ENCODE measurements at regions not wholly inside any gene's neighbourhood (a gene's known extent, or its start where the extent isn't known, plus 50 kb on each side); places are given as distances from the start of the nearest gene placed in this dataset.

DNA sequence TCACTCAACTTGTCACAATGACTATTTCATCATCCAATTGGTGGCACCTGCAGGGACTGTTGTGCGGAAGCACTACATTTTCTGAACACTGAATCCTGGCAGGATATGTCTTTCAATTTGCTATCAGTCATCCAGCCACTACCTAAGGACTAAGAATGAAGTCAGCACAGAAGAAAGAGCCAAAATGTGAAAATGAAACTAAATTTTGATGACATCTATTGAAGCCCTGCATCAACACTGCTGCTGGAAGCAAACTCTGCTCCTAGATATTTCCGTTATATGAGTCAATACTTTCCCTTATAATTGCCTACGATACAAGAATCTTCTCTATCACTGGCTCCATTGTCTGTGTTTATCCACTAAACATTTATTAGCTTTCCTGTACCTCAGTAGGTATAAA, 917.9 kb downstream of the RAPGEF2 start:
- Histone ChIP-seq H3K9me3 (no peaks in the 10 kb centered on the region), H3K36me3 (no peaks in the 10 kb centered on the region), H3K4me1 (no peaks in the 10 kb centered on the region), H3K27me3 (no peaks in the 10 kb centered on the region), H3K4me3 (no peak overlapping the region), H3K27ac (replicated peaks in 1 of 4) (no peak overlapping the region)
- intact Hi-C loops (cut with DNase I): no loop called here
- TF ChIP-seq POLR2A (IDR thresholded peaks at IDR 0.05; ENCODE audit: low read depth) (no peak), CTCF (IDR thresholded peaks at IDR 0.05) (no peak), POLR2AphosphoS5 (IDR thresholded peaks at IDR 0.05) (no peak)
- no peak for DNase-seq (ENCODE audit: extremely low spot score)
- WGBS: 90% methylated on average over 3 of the region's 3 CpGs

GRCh38 chr4:160021870-160022269, 919.0 kb downstream of the RAPGEF2 start:
- intact Hi-C loops (cut with DNase I): no loop called here
- no peaks in the 10 kb centered on the region for H3K27me3 ChIP-seq
- H3K4me3 ChIP-seq: no peak overlapping the region
- no peak overlapping the region for H3K27ac ChIP-seq (replicated peaks in 1 of 4)
- TF ChIP-seq POLR2A (IDR thresholded peaks at IDR 0.05; ENCODE audit: low read depth) (no peak), POLR2AphosphoS5 (IDR thresholded peaks at IDR 0.05) (no peak), CTCF (IDR thresholded peaks at IDR 0.05) (no peak), EP300 (IDR thresholded peaks at IDR 0.05) (no peak)
- no peak for DNase-seq (ENCODE audit: extremely low spot score)
- no peaks in the 10 kb centered on the region for H3K36me3 ChIP-seq
- 88% methylated on average over 1 of the region's 1 CpG for WGBS
- H3K9me3 ChIP-seq: no peaks in the 10 kb centered on the region
- no peaks in the 10 kb centered on the region for H3K4me1 ChIP-seq

- intact Hi-C loops (cut with DNase I): no loop called here
- DNase-seq (ENCODE audit: extremely low spot score): no peak
- TF ChIP-seq POLR2AphosphoS5 (IDR thresholded peaks at IDR 0.05): no peak
- no peak for TF ChIP-seq EP300 (IDR thresholded peaks at IDR 0.05)
- no peak for TF ChIP-seq POLR2A (IDR thresholded peaks at IDR 0.05; ENCODE audit: low read depth)
- no peak for TF ChIP-seq CTCF (IDR thresholded peaks at IDR 0.05)
- Histone ChIP-seq H3K27me3 (no peaks in the 10 kb centered on the region), H3K9me3 (no peaks in the 10 kb centered on the region), H3K4me3 (no peak overlapping the region), H3K36me3 (no peaks in the 10 kb centered on the region), H3K4me1 (no peaks in the 10 kb centered on the region), H3K27ac (replicated peaks in 1 of 4) (no peak overlapping the region)
- 75% methylated on average over 2 of the region's 2 CpGs for WGBS
Measured at GRCh38 chr4:160026721-160027120, 923.8 kb downstream of the RAPGEF2 start.

- no peaks in the 10 kb centered on the region for H3K36me3 ChIP-seq
- intact Hi-C loops (cut with DNase I): no loop called here
- no peaks in the 10 kb centered on the region for H3K4me1 ChIP-seq
- no peak overlapping the region for H3K4me3 ChIP-seq
- DNase-seq (ENCODE audit: extremely low spot score): no peak
- TF ChIP-seq EP300 (IDR thresholded peaks at IDR 0.05): no peak
- TF ChIP-seq POLR2AphosphoS5 (IDR thresholded peaks at IDR 0.05): no peak
- TF ChIP-seq CTCF (IDR thresholded peaks at IDR 0.05): no peak
- no peak for TF ChIP-seq POLR2A (IDR thresholded peaks at IDR 0.05; ENCODE audit: low read depth)
- peaks cover 0 to 3% (median 0%) of the 10 kb centered on the region in 4 donors for H3K9me3 ChIP-seq
- no peak overlapping the region for H3K27ac ChIP-seq (replicated peaks in 1 of 4)
- no peaks in the 10 kb centered on the region for H3K27me3 ChIP-seq
Measured at GRCh38 chr4:160034501-160034900, 931.6 kb downstream of the RAPGEF2 start.

DNA sequence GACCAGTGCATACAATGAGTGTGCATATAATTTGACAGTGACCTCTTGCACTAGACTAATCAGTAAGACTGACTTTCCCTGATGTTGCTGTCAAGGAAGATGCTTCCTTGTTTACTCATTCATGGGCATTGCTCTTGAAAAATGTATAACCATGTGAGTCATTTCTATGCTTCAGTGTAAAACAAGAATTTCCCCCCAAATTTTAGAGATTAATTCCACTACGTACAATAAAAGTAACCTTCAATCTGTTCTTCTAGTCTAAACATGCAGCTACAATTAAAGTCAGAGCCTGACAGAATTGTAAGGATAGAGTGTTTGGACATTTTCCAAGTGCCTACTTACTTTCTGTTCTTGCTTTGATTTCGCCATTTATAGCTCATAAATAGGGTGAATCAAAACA, 935.7 kb downstream of the RAPGEF2 start:
- Histone ChIP-seq H3K27ac (replicated peaks in 1 of 4) (no peak overlapping the region), H3K4me1 (no peaks in the 10 kb centered on the region), H3K27me3 (no peaks in the 10 kb centered on the region), H3K4me3 (no peak overlapping the region), H3K9me3 (peaks cover 0 to 3% (median 0%) of the 10 kb centered on the region in 4 donors), H3K36me3 (no peaks in the 10 kb centered on the region)
- WGBS: 57% methylated on average over 2 of the region's 2 CpGs
- TF ChIP-seq CTCF (IDR thresholded peaks at IDR 0.05) (no peak), POLR2AphosphoS5 (IDR thresholded peaks at IDR 0.05) (no peak), POLR2A (IDR thresholded peaks at IDR 0.05; ENCODE audit: low read depth) (no peak), EP300 (IDR thresholded peaks at IDR 0.05) (no peak)
- intact Hi-C loops (cut with DNase I): no loop called here
- DNase-seq (ENCODE audit: extremely low spot score): no peak

All from esophagus muscularis mucosa (tissue), 4 donors.